T-cell (primary cell): ENCODE measurements at regions not wholly inside any gene's neighbourhood (a gene's known extent, or its start where the extent isn't known, plus 50 kb on each side); places are given as distances from the start of the nearest gene placed in this dataset.

Experiments used
- ATAC-seq, 4 experiments: fragments of 200-7000 bp in 3 of 4; fragments of 150-1000 bp in 1 of 4; cut with Tn5 transposase; replicated peaks in 1 of 4; 1 replicate in 3 of 4; 2 replicates in 1 of 4; pipeline ENCODE4 v1.10.0; 2021; ENCODE audit warnings: moderate library complexity in 3 of 4, mild to moderate bottlenecking in 2 of 4, moderate number of reproducible peaks in 1 of 4
- CTCF ChIA-PET, 2 donors: fragments of 300-600 bp; sonication (Branson Sonifier 250); formaldehyde crosslinking; loops; one replicate each; lab custom pipeline; 2022; ENCODE audit warnings: antibody characterized with exemption in 2 of 2; lab: Charles Lee
- POLR2A ChIA-PET, 2 donors: fragments of 300-600 bp; sonication (Branson Sonifier 250); formaldehyde crosslinking; loops; one replicate each; lab custom pipeline; 2022; ENCODE audit warnings: antibody characterized with exemption in 2 of 2; lab: Charles Lee
- DNase-seq, 35 experiments: peaks; one replicate each; pipeline versions ENCODE4 v3.0.0 to v3.0.0-alpha.2; 2013 to 2023
- H3K27ac ChIP-seq: one replicate; pipeline ENCODE4 v1.5.1; 2013; ENCODE audit warnings: low read length
- H3K27me3 ChIP-seq, 2 experiments: replicated peaks in 1 of 2; 1 replicate in 1 of 2; 2 replicates in 1 of 2; pipeline versions ENCODE4 v1.6.1 to v1.7.0; 2013; ENCODE audit warnings: low read length in 1 of 2, mixed read lengths in 1 of 2; ENCODE audit not compliant: control insufficient read depth in 2 of 2, insufficient read depth in 2 of 2; ENCODE audit errors: extremely low read depth in 1 of 2
- H3K36me3 ChIP-seq, 2 donors: 1 replicate in 1 of 2; 2 replicates in 1 of 2; pipeline versions ENCODE4 v1.6.1 to v1.7.0; 2013; ENCODE audit warnings: low read length in 1 of 2; ENCODE audit not compliant: control insufficient read depth in 2 of 2, insufficient read depth in 1 of 2; ENCODE audit errors: extremely low read depth in 1 of 2
- H3K4me1 ChIP-seq, 2 experiments: 1 replicate in 1 of 2; 2 replicates in 1 of 2; pipeline versions ENCODE4 v1.6.1 to v1.7.0; 2013; ENCODE audit warnings: low read length in 2 of 2, mixed read lengths in 1 of 2; ENCODE audit not compliant: insufficient read depth in 2 of 2, control insufficient read depth in 1 of 2; ENCODE audit errors: extremely low read depth in 1 of 2
- H3K4me3 ChIP-seq, 2 donors: 1 replicate in 1 of 2; 2 replicates in 1 of 2; pipeline versions ENCODE4 v1.5.1 to v1.7.0; 2013; ENCODE audit warnings: mild to moderate bottlenecking in 2 of 2, low read length in 1 of 2, moderate library complexity in 1 of 2; ENCODE audit not compliant: control insufficient read depth in 1 of 2; ENCODE audit errors: extremely low read depth in 1 of 2
- H3K9me3 ChIP-seq: 2 replicates; pipeline ENCODE4 v1.7.0; 2013
- H3K27ac Mint-ChIP-seq, 2 donors: one replicate each; pipeline ENCODE4 v1.8.0; 2020 to 2021; ENCODE audit warnings: mild to moderate bottlenecking in 2 of 2, mixed read lengths in 2 of 2
- H3K27me3 Mint-ChIP-seq, 2 donors: one replicate each; pipeline ENCODE4 v1.8.0; 2021 to 2022; ENCODE audit warnings: mixed read lengths in 2 of 2
- H3K36me3 Mint-ChIP-seq: one replicate; pipeline ENCODE4 v1.8.0; 2021; ENCODE audit warnings: mixed read lengths
- H3K4me1 Mint-ChIP-seq, 3 donors: one replicate each; pipeline ENCODE4 v1.8.0; 2020 to 2022; ENCODE audit warnings: mixed read lengths in 3 of 3, mild to moderate bottlenecking in 1 of 3
- H3K4me3 Mint-ChIP-seq, 3 donors: one replicate each; pipeline ENCODE4 v1.8.0; 2020 to 2022; ENCODE audit warnings: mild to moderate bottlenecking in 3 of 3, mixed read lengths in 3 of 3, moderate library complexity in 3 of 3
- H3K9me3 Mint-ChIP-seq, 3 donors: one replicate each; pipeline ENCODE4 v1.8.0; 2020 to 2022; ENCODE audit warnings: mixed read lengths in 3 of 3
- WGBS: methylation state at CpG from one replicate; pipeline ENCODE4 v1.1.5; 2013; ENCODE audit warnings: missing lambda C conversion rate; ENCODE audit not compliant: insufficient coverage; 5-methylcytosine and 5-hydroxymethylcytosine counted together

GRCh38 chr5:171663311-171664085, 122.1 kb upstream of the SMIM23 start:
- Histone ChIP-seq H3K27ac (no peak overlapping the region), H3K27me3 (peaks cover 0 to 2% of the 10 kb centered on the region in 2 experiments), H3K36me3 (no peaks in the 10 kb centered on the region), H3K4me1 (no peaks in the 10 kb centered on the region), H3K4me3 (no peak overlapping the region), H3K9me3 (no peaks in the 10 kb centered on the region)
- ATAC-seq, result no peak
- H3K36me3 Mint-ChIP-seq, result no peaks in the 10 kb centered on the region
- no peak overlapping the region for H3K4me3 Mint-ChIP-seq
- CTCF ChIA-PET, result no interaction called here
- H3K27me3 Mint-ChIP-seq, result peaks cover 4% of the 10 kb centered on the region in 2 donors
- no peak overlapping the region for H3K27ac Mint-ChIP-seq
- POLR2A ChIA-PET, result no interaction called here
- no peaks in the 10 kb centered on the region for H3K4me1 Mint-ChIP-seq
- H3K9me3 Mint-ChIP-seq, result no peaks in the 10 kb centered on the region
- DNase-seq, result no peak
- 60% methylated on average over 2 of the region's 9 CpGs for WGBS

DNA sequence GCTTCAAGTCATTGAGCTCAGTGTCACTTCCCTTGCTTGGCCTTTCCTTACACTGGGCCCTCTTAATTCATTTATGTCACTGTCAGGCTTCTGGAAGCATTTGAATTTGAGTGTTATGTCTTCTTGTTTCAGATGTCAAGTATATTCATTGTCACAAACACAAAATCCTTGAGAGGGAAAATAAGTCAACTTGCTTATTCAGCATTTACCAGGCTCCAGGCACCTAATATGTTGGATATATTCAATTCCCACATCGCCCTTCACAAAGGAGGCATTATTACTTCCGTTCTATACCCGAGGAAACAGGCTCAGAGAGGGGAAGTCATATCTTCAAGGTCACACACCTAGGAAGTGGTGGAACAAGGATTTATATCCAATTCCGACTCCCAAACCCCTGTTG, 121.1 kb upstream of the SMIM23 start:
- DNase-seq, result no peak
- H3K4me3 Mint-ChIP-seq, result no peak overlapping the region
- ATAC-seq, result no peak
- Histone ChIP-seq H3K36me3 (no peaks in the 10 kb centered on the region), H3K9me3 (no peaks in the 10 kb centered on the region), H3K27ac (no peak overlapping the region), H3K27me3 (peaks cover 0 to 2% of the 10 kb centered on the region in 2 experiments), H3K4me3 (no peak overlapping the region), H3K4me1 (no peaks in the 10 kb centered on the region)
- no peaks in the 10 kb centered on the region for H3K9me3 Mint-ChIP-seq
- ChIA-PET POLR2A (no interaction called here), CTCF (no interaction called here)
- no peaks in the 10 kb centered on the region for H3K36me3 Mint-ChIP-seq
- no peaks in the 10 kb centered on the region for H3K4me1 Mint-ChIP-seq
- no CpG with 5 or more reads among the region's 4 CpGs for WGBS
- peaks cover 4% of the 10 kb centered on the region in 2 donors for H3K27me3 Mint-ChIP-seq
- no peak overlapping the region for H3K27ac Mint-ChIP-seq

DNA sequence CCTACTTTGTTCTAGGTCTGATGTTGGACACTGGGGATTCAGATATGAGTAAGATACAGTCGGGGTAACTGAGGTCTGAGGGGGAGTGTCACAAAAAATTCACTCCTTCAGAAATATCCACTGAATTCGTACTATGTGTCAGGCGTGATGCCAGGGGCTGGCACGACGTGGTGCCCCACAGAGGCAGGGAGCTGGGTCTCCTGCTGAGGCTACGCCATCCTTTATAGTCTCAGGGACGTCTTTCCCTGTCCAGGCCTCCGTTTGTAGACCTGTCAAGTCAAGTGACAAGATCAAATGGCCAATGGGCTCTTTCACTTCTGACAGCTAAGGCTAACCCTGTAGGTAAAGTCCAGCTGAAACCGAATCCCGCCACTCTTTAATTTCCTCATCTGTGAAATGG, 118.8 kb upstream of the SMIM23 start:
- no peak overlapping the region for H3K27ac Mint-ChIP-seq
- ATAC-seq (no peak), DNase-seq (no peak)
- no peaks in the 10 kb centered on the region for H3K36me3 Mint-ChIP-seq
- peaks cover 4 to 10% of the 10 kb centered on the region in 2 donors for H3K27me3 Mint-ChIP-seq
- H3K27me3 ChIP-seq, result peaks cover 0 to 2% of the 10 kb centered on the region in 2 experiments
- H3K4me1 ChIP-seq, result no peaks in the 10 kb centered on the region
- H3K4me1 Mint-ChIP-seq, result no peaks in the 10 kb centered on the region
- no peak overlapping the region for H3K4me3 Mint-ChIP-seq
- H3K36me3 ChIP-seq, result no peaks in the 10 kb centered on the region
- H3K9me3 ChIP-seq, result no peaks in the 10 kb centered on the region
- POLR2A ChIA-PET, result no interaction called here
- no peak overlapping the region for H3K27ac ChIP-seq
- no peaks in the 10 kb centered on the region for H3K9me3 Mint-ChIP-seq
- CTCF ChIA-PET, result no interaction called here
- 80% methylated on average over 7 of the region's 10 CpGs for WGBS
- H3K4me3 ChIP-seq, result no peak overlapping the region

DNA sequence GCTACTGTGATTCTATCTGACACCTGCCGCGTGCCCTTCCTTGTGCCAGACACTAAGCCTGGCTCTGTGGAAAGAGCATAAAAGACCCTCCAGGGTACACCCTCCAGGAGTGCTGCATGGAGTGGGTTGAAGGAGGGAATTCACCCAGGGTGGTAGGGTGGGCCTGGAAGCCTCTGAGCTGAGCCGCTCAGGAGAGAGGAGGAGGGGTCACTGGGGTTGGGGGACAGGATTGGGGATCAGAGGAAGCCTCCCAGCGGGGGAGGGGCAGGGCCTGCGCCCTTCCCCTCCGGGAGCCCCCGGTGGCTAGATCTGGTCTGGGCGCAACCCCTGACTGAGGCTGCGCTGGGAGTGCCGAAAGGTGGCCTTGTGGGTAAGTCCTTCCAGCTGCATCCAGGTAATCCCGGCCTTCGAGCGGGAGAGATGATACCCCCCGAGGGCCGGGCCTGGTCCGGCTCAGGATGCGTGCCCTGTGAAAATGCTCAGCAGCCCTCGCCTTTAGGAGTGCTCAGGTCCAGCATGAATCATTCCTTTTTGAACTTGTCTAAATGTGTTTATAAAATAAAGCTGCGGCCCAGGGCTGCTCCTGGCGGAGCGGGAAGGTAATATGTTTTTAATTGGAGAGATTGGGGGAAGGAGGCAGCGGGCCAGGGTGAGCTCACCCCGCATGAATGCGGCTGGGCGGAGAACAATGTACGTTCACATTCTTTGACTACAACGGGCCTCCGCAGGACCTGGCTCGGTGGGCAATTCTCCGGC, 118.1 kb upstream of the SMIM23 start:
- Histone ChIP-seq H3K27me3 (peaks cover 0 to 3% of the 10 kb centered on the region in 2 experiments), H3K9me3 (no peaks in the 10 kb centered on the region), H3K4me1 (no peaks in the 10 kb centered on the region), H3K4me3 (no peak overlapping the region), H3K27ac (no peak overlapping the region), H3K36me3 (no peaks in the 10 kb centered on the region)
- Mint-ChIP-seq H3K27ac (no peak overlapping the region), H3K27me3 (peaks cover 4 to 10% of the 10 kb centered on the region in 2 donors), H3K4me1 (no peaks in the 10 kb centered on the region), H3K9me3 (no peaks in the 10 kb centered on the region), H3K4me3 (no peak overlapping the region), H3K36me3 (no peaks in the 10 kb centered on the region)
- 93% methylated on average over 29 of the region's 30 CpGs for WGBS
- ATAC-seq, result no peak
- DNase-seq, result no peak
- ChIA-PET POLR2A (no interaction called here), CTCF (no interaction called here)

- POLR2A ChIA-PET, result no interaction called here
- Mint-ChIP-seq H3K4me1 (no peaks in the 10 kb centered on the region), H3K27me3 (peaks cover 4 to 10% of the 10 kb centered on the region in 2 donors), H3K27ac (no peak overlapping the region), H3K4me3 (no peak overlapping the region), H3K9me3 (no peaks in the 10 kb centered on the region), H3K36me3 (no peaks in the 10 kb centered on the region)
- Histone ChIP-seq H3K27ac (no peak overlapping the region), H3K4me3 (no peak overlapping the region), H3K36me3 (no peaks in the 10 kb centered on the region), H3K27me3 (peaks cover 0 to 6% of the 10 kb centered on the region in 2 experiments), H3K4me1 (no peaks in the 10 kb centered on the region), H3K9me3 (no peaks in the 10 kb centered on the region)
- ATAC-seq (no peak), DNase-seq (no peak)
- CTCF ChIA-PET, result no interaction called here
- WGBS, result 95% methylated on average over 15 of the region's 17 CpGs
Measured at GRCh38 chr5:171668097-171668412, 117.6 kb upstream of the SMIM23 start.

- POLR2A ChIA-PET, result no interaction called here
- H3K27me3 Mint-ChIP-seq, result peaks cover 11 to 16% of the 10 kb centered on the region in 2 donors
- no peak overlapping the region for H3K4me3 Mint-ChIP-seq
- H3K36me3 ChIP-seq, result no peaks in the 10 kb centered on the region
- H3K9me3 Mint-ChIP-seq, result peaks cover 0 to 7% (median 5%) of the 10 kb centered on the region in 3 donors
- no peaks in the 10 kb centered on the region for H3K36me3 Mint-ChIP-seq
- ATAC-seq (no peak), DNase-seq (no peak)
- peaks cover 0 to 8% of the 10 kb centered on the region in 2 experiments for H3K27me3 ChIP-seq
- CTCF ChIA-PET, result no interaction called here
- no peak overlapping the region for H3K27ac ChIP-seq
- H3K9me3 ChIP-seq, result no peaks in the 10 kb centered on the region
- H3K4me1 ChIP-seq, result no peaks in the 10 kb centered on the region
- no peaks in the 10 kb centered on the region for H3K4me1 Mint-ChIP-seq
- no peak overlapping the region for H3K4me3 ChIP-seq
- no peak overlapping the region for H3K27ac Mint-ChIP-seq
Measured at GRCh38 chr5:171669571-171669970, 116.0 kb upstream of the SMIM23 start.
